HG02884 (cell line): ENCODE measurements at regions not wholly inside any gene's neighbourhood (a gene's known extent, or its start where the extent isn't known, plus 50 kb on each side); places are given as distances from the start of the nearest gene placed in this dataset.

ENCODE experiments used
- ATAC-seq: cut with Tn5 transposase; IDR thresholded peaks from one replicate; pipeline ENCODE4 v1.9.1; 2021; ENCODE audit warnings: mild to moderate bottlenecking, moderate library complexity; ENCODE audit not compliant: unreplicated experiment

- ATAC-seq = no peak
Measured at GRCh38 chr6:164014346-164015087, 600.0 kb downstream of the QKI start.

DNA sequence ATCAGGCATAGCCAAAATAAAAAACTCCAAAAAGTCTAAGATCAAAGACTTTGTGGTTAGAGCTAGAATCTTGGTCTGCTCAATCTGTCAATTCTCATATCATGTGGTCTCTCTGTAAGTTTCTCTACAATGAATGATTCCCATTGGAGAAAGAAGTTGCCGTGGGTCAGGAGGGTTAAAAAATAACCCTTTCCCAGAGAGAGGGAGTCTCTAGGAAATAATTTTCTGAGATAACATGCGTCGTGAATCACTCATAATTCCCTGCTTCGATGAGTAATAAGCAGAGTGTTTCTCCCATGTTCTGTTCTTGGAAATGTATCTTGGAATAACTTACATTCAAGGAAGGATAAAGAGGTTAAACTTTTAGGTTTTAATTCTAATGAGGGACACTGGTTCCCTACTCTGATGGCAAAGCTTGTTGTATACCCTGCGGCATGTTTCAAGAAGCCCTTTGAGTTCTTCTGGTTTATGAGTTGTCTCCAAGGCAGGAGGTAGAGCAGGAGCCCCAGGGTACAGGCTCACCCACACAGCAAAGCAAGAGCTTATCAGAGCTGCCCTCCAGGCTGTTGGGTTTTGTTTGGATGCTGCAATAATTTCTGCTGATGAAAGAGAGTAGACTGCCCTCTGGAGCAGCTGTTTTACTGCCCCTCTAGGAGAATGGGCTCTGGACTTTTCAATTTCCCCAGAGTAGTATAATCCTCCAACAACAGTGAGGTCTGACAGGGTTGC, 599.1 kb downstream of the QKI start:
- no peak for ATAC-seq

- no peak for ATAC-seq
Measured at GRCh38 chr6:164011321-164011720, 596.8 kb downstream of the QKI start.

- ATAC-seq = no peak
Measured at GRCh38 chr6:164010441-164011103, 596.1 kb downstream of the QKI start.

- ATAC-seq = no peak
Measured at GRCh38 chr6:164008902-164009301, 594.4 kb downstream of the QKI start.

DNA sequence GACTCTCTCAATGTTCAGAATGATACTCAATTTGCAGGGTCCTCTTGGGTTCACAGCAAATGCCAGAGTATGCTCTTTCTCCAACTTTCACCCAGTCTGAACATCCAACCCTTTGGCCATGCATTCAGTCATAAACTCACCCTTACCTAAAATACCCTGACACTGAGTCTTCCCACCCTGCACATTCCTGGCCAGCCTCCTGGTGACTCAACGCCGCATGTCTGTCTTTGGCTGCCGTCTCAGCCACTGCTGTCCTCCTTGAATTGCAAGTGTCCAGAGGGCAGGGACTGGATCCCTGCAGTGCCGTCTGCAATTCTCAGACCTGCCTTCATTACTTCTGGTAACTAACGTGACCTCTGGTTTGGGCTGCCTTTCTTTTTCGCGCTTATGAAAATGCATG, 593.4 kb downstream of the QKI start:
- ATAC-seq = no peak

DNA sequence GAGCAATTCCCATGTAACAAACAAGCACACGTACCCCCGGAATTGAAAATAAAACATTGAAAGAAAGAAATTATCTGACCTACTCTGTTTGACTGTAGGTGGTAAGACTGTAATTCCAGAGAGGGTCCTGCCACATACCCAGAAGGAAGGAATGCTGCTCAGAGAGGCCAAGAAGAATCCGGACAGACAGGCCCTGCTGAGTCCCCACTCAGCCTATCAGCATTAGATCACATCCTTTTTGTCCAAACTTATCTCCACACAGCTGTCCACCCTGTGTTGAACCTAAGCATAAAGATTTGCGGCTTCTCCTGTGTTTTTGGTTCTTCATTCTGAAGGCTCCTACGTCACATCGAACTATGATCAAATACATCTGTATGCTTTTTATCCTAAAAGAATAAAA, 591.9 kb downstream of the QKI start:
- no peak for ATAC-seq

DNA sequence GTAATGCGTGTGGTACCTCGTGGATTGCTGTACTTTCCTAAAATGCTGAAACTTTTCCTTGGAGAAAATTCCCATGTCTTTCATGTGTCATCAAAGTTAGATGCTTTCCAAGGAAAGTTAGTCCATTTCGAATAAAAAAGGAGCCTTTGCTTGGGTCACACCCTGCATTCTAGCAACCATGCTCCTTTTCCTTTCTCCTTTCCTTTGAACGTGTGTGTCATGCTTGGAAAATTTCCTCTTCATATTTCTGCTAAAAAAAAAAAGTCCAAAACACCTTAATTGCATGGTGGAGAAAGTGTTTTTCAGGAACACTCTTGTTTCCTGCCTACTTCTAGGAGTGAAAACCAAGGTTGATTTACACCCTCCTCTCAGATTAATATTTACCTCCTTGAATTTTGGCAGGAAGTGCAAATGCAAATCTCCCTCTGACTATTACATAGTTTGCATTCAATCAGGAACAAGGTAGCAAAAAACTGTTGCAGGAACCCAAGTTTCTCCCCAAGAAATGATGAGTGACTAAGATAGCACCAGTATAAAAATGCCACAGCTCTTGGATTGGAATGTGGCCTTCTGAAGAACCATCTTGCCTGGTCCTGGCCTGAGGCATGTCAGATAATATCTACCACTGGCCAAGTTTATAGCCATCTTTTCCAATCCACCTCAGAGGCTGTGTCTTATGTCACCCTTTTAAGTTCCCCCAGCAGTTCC, 590.6 kb downstream of the QKI start:
- no peak for ATAC-seq

DNA sequence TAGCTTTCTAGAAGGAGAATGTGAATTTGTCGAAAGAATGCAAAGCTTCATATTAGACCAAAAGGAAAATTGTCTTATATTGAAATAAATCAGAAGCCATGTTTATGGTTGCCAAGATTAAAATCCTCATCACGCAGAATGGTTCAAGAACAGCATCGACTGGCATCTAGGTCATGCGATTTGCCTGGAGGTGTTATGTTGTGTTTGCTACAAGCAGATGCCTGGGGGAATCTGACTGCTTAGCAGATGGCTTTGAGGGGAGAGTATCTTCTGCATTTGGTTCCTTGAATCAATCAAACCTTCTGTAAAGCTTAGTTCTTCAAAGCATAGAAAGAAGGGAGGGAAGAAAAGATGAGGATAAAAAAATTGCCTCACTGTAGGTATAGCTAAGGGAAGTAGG, 585.8 kb downstream of the QKI start:
- ATAC-seq = no peak

- no peak for ATAC-seq
Measured at GRCh38 chr6:163999475-164000125, 585.1 kb downstream of the QKI start.

- ATAC-seq = no peak
Measured at GRCh38 chr6:163998496-163998895, 584.0 kb downstream of the QKI start.

DNA sequence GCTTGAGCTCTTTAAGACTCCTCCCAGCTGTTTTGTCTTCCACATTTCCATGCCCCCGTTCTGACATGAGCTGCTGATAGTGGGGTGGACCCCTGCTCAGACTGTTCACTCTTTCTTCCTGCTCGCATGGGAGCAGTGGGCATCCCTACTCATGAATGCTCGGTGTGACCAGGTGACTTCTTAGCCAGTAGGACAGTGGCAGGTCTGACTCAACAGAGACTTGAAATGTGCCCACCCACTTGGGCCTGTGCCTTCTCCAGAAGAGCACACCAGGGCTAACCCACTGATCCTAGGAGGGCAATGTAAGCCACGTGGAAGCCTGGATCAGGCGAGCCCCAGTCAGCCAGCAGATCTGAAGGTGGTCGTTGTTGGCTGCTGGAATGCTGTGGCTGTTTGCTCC, 582.0 kb downstream of the QKI start:
- no peak for ATAC-seq

GRCh38 chr6:163994566-163994965, 580.0 kb downstream of the QKI start:
- ATAC-seq = no peak

- no peak for ATAC-seq
Measured at GRCh38 chr6:163992701-163993100, 578.2 kb downstream of the QKI start.

DNA sequence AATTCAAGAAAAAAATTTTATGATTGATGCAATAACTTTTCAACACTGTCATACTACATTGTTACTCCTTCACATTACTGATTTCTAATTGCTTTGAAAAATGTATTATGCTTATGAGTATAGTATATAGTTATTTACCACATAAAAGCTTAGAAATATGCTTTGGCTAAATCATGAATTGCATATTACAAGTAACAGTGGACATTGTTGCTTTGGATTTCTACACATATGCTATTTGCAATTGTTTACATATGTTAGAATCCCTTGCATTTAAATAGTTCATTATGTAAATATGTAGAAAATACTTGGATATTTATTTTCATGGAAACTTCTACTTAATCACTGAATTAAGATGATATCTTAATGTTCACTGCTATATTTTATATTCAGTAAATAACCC, 577.5 kb downstream of the QKI start:
- no peak for ATAC-seq

- ATAC-seq = no peak
Measured at GRCh38 chr6:163991321-163991720, 576.8 kb downstream of the QKI start.

- ATAC-seq = no peak
Measured at GRCh38 chr6:163986313-163986712, 571.8 kb downstream of the QKI start.

- no peak for ATAC-seq
Measured at GRCh38 chr6:163985710-163986109, 571.2 kb downstream of the QKI start.

GRCh38 chr6:163985040-163985439, 570.5 kb downstream of the QKI start:
- no peak for ATAC-seq

GRCh38 chr6:163984124-163984936, 569.8 kb downstream of the QKI start:
- no peak for ATAC-seq
